HEK293 (cell line): ENCODE measurements at regions not wholly inside any gene's neighbourhood (a gene's known extent, or its start where the extent isn't known, plus 50 kb on each side); places are given as distances from the start of the nearest gene placed in this dataset.

Source experiments
- CTCF ChIP-seq: fragments of 450-650 bp; formaldehyde crosslinking; IDR thresholded peaks from 2 replicates; pipeline ENCODE4 v1.5.1; 2016; ENCODE audit warnings: missing biosample characterization, missing genetic modification characterization
- MYNN ChIP-seq: fragments of 450-650 bp; formaldehyde crosslinking; IDR thresholded peaks from 2 replicates; pipeline ENCODE4 v1.5.1; 2016; ENCODE audit warnings: missing biosample characterization, missing genetic modification characterization, borderline replicate concordance
- TRIM28 ChIP-seq: IDR thresholded peaks from 2 replicates; pipeline ENCODE4 v1.6.1; 2011; ENCODE audit warnings: low read length, control low read depth, borderline replicate concordance
- ZBTB11 ChIP-seq: fragments of 450-650 bp; formaldehyde crosslinking; conservative IDR thresholded peaks from 2 replicates; pipeline ENCODE4 v1.5.1; 2016; ENCODE audit warnings: low read depth, missing biosample characterization, missing genetic modification characterization
- ZBTB7A ChIP-seq: fragments of 450-650 bp; formaldehyde crosslinking; IDR thresholded peaks from 2 replicates; pipeline ENCODE4 v1.5.1; 2016; ENCODE audit warnings: low read depth, missing biosample characterization, missing genetic modification characterization
- ZFP41 ChIP-seq: fragments of 450-650 bp; formaldehyde crosslinking; IDR thresholded peaks from 2 replicates; pipeline ENCODE4 v1.5.1; 2016; ENCODE audit warnings: missing biosample characterization, missing genetic modification characterization, borderline replicate concordance
- ZNF335 ChIP-seq: fragments of 450-650 bp; formaldehyde crosslinking; conservative IDR thresholded peaks from 2 replicates; pipeline ENCODE4 v1.5.1; 2016; ENCODE audit warnings: missing biosample characterization, missing genetic modification characterization
- ZNF423 ChIP-seq: fragments of 450-650 bp; formaldehyde crosslinking; IDR thresholded peaks from 2 replicates; pipeline ENCODE4 v1.5.1; 2016; ENCODE audit warnings: missing biosample characterization, missing genetic modification characterization
- ZNF707 ChIP-seq: fragments of 450-650 bp; formaldehyde crosslinking; IDR thresholded peaks from 2 replicates; pipeline ENCODE4 v1.5.1; 2016; ENCODE audit warnings: missing biosample characterization, missing genetic modification characterization
- ZNF792 ChIP-seq: fragments of 450-650 bp; formaldehyde crosslinking; IDR thresholded peaks from 2 replicates; pipeline ENCODE4 v1.5.1; 2016; ENCODE audit warnings: missing biosample characterization, missing genetic modification characterization
- TF ChIP-seq, protein P1 (sequence below): IDR thresholded peaks from 2 replicates; pipeline ENCODE4 v1.6.1; 2011; ENCODE audit warnings: mild to moderate bottlenecking, low read depth, low read length, borderline replicate concordance
- TF ChIP-seq, protein P2 (sequence below): fragments of 450-650 bp; formaldehyde crosslinking; IDR thresholded peaks from 2 replicates; pipeline ENCODE4 v1.5.1; 2016; ENCODE audit warnings: missing biosample characterization, missing genetic modification characterization, borderline replicate concordance

DNA sequence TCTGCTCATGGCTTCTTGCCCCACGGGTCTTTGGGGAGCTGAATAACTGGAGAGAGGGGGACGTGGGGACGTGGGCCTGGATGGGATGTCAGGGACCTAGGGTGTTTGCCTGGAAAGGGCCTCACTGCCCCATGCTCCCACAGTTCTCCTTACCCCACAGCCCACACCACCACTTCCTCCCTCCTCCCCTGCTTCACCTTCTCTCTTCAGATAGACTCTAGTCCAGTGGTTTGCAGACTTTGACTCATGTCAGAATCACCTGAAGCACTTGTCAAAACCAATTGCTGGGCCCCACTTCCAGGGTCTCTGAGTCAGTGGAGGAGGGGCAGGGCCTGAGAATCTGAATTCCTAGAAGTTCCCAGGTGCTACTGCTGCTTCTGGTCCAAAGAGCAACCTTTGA lies 327.4 kb downstream of the RPS24 start:
- TF ChIP-seq, protein P1, sequence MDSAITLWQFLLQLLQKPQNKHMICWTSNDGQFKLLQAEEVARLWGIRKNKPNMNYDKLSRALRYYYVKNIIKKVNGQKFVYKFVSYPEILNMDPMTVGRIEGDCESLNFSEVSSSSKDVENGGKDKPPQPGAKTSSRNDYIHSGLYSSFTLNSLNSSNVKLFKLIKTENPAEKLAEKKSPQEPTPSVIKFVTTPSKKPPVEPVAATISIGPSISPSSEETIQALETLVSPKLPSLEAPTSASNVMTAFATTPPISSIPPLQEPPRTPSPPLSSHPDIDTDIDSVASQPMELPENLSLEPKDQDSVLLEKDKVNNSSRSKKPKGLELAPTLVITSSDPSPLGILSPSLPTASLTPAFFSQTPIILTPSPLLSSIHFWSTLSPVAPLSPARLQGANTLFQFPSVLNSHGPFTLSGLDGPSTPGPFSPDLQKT, result no peak
- no peak for TF ChIP-seq ZNF707 (tag by site-specific recombination)
- TF ChIP-seq CTCF (tag by site-specific recombination), result no peak
- TF ChIP-seq MYNN (tag by site-specific recombination), result no peak
- TF ChIP-seq, protein P2, sequence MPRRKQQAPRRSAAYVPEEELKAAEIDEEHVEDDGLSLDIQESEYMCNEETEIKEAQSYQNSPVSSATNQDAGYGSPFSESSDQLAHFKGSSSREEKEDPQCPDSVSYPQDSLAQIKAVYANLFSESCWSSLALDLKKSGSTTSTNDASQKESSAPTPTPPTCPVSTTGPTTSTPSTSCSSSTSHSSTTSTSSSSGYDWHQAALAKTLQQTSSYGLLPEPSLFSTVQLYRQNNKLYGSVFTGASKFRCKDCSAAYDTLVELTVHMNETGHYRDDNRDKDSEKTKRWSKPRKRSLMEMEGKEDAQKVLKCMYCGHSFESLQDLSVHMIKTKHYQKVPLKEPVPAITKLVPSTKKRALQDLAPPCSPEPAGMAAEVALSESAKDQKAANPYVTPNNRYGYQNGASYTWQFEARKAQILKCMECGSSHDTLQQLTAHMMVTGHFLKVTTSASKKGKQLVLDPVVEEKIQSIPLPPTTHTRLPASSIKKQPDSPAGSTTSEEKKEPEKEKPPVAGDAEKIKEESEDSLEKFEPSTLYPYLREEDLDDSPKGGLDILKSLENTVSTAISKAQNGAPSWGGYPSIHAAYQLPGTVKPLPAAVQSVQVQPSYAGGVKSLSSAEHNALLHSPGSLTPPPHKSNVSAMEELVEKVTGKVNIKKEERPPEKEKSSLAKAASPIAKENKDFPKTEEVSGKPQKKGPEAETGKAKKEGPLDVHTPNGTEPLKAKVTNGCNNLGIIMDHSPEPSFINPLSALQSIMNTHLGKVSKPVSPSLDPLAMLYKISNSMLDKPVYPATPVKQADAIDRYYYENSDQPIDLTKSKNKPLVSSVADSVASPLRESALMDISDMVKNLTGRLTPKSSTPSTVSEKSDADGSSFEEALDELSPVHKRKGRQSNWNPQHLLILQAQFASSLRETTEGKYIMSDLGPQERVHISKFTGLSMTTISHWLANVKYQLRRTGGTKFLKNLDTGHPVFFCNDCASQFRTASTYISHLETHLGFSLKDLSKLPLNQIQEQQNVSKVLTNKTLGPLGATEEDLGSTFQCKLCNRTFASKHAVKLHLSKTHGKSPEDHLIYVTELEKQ (tag by site-specific recombination), result no peak
- TF ChIP-seq ZNF423 (tag by site-specific recombination), result no peak
- no peak for TF ChIP-seq ZFP41 (tag by site-specific recombination)
- no peak for TF ChIP-seq ZNF335 (tag by site-specific recombination)
- no peak for TF ChIP-seq ZBTB11 (tag by site-specific recombination)
- TF ChIP-seq ZNF792 (tag by site-specific recombination), result no peak
- no peak for TF ChIP-seq ZBTB7A (tag by site-specific recombination)
- no peak for TF ChIP-seq TRIM28
